NCI-H82 treated with DMSO at 0.1 percent for 48 hours (cell line): ENCODE measurements at regions not wholly inside any gene's neighbourhood (a gene's known extent, or its start where the extent isn't known, plus 50 kb on each side); places are given as distances from the start of the nearest gene placed in this dataset.

Source experiments
- DNase-seq: peaks from one replicate; lab custom pipeline; 2025; ENCODE audit not compliant: unreplicated experiment; lab: John Stamatoyannopoulos, UW

- no peak for DNase-seq
Measured at GRCh38 chr10:78184851-78185692, 151.4 kb downstream of the RPS24 start.

GRCh38 chr10:78185693-78186055 is 152.0 kb downstream of the RPS24 start:
- DNase-seq: no peak

GRCh38 chr10:78186572-78186971 is 152.9 kb downstream of the RPS24 start:
- DNase-seq: no peak

- DNase-seq: no peak
Measured at GRCh38 chr10:78187371-78187770, 153.7 kb downstream of the RPS24 start.

GRCh38 chr10:78188446-78188845 is 154.8 kb downstream of the RPS24 start:
- DNase-seq: no peak

GRCh38 chr10:78190051-78190825 is 156.6 kb downstream of the RPS24 start:
- DNase-seq: no peak

- DNase-seq: no peak
Measured at GRCh38 chr10:78191301-78191700, 157.6 kb downstream of the RPS24 start.

- DNase-seq: no peak
Measured at GRCh38 chr10:78193189-78193588, 159.5 kb downstream of the RPS24 start.

- DNase-seq: no peak
Measured at GRCh38 chr10:78194050-78194449, 160.4 kb downstream of the RPS24 start.

GRCh38 chr10:78194539-78195402 is 161.1 kb downstream of the RPS24 start:
- DNase-seq: no peak

- no peak for DNase-seq
Measured at GRCh38 chr10:78196396-78196795, 162.7 kb downstream of the RPS24 start.

- no peak for DNase-seq
Measured at GRCh38 chr10:78196964-78197363, 163.3 kb downstream of the RPS24 start.

- DNase-seq: peak; percentile 84
Measured at GRCh38 chr10:78197628-78198272, 164.1 kb downstream of the RPS24 start.

- DNase-seq: peak; percentile 98
Measured at GRCh38 chr10:78199005-78199725, 165.5 kb downstream of the RPS24 start.

- DNase-seq: no peak
Measured at GRCh38 chr10:78199759-78200158, 166.1 kb downstream of the RPS24 start.

GRCh38 chr10:78200686-78201085 is 167.0 kb downstream of the RPS24 start:
- DNase-seq: no peak

GRCh38 chr10:78202386-78202785 is 168.7 kb downstream of the RPS24 start:
- DNase-seq: no peak

GRCh38 chr10:78203915-78204818 is 170.5 kb downstream of the RPS24 start:
- no peak for DNase-seq

GRCh38 chr10:78205457-78206016 is 171.9 kb downstream of the RPS24 start:
- DNase-seq: no peak
